GM18867 (cell line): ENCODE measurements at regions not wholly inside any gene's neighbourhood (a gene's known extent, or its start where the extent isn't known, plus 50 kb on each side); places are given as distances from the start of the nearest gene placed in this dataset.
"Not testable (repeated sequence)": the region's sequence is repeated elsewhere in the genome, so short reads cannot be mapped to it uniquely, and the experiment has no call there.

Experiments
- ATAC-seq: cut with Tn5 transposase; IDR thresholded peaks from one replicate; pipeline ENCODE4 v1.9.1; 2021; ENCODE audit warnings: mild to moderate bottlenecking, moderate library complexity; ENCODE audit not compliant: unreplicated experiment

- ATAC-seq: no peak
Observed at GRCh38 chr4:148964456-148964855, 522.2 kb upstream of the NR3C2 start.

- ATAC-seq: no peak
Observed at GRCh38 chr4:148962539-148963290, 520.5 kb upstream of the NR3C2 start.

DNA sequence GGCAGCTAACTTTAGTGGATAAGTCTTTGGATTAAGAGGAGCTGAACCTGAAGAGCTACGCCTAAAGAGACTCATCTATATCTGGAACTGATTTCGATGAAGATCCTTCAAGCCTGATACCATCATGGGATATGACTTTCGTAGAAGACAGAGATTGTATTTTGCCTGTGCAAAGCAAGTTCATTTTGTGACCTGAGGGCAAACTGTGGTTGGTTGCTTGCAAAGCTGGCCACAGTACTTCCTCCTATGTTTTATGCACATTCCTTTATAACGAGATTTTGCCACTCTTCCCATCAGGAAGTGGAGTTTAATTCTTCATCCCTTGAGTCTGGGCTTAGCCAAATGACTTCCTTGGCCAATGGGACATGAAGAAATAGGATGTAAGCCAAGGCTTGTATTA, 519.3 kb upstream of the NR3C2 start:
- ATAC-seq: no peak

DNA sequence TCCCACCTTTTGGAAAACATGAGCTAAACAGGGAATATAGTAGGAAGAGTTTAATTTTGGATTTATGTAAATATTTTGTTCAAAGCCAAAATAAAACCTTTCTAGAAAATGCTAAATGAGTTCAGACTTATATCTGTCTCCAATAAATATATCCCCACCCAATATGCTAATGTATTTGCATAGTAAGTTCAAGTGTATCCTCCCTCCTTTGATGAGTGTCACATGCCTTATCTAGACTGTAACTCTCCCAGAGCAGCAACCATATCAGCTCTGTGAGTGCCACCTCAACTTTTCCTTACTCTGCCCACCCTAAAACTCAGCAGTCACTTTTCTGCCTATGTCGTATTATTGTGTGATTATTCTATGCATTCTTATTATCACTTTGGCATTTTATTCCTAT, 516.1 kb upstream of the NR3C2 start:
- no peak for ATAC-seq

DNA sequence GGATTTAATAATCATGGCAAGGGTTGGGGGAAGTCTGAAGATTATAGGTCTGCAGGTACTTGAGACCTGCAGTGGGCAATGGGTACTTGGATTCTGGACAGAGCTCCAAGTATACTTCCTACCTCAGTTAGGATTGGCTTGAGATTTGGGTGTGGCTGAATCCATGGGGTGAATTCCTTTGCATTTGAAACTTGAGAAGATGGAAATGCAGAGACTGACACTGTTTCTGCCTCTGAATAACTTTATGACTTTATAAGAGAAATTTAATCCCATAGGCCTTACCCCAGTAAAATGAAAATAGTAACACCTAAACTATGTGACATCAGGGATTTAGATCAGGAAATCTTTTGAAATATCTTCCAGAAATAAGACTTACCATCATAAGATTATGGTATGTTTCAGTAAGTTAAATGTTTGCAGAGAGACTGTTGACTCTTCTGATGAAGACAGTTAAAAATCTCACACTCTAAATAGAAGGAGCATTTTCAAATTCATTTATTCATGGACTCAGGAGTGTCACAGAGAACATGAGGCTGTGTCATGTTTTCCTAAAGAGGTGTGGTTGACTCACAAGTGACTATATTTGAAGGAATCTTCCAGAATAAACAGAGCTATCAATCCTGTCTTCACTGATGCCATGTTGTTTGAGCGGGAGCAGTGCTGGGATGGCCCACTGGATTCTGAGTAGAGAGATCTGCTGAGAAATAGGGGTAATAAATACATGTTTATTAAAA, 513.5 kb upstream of the NR3C2 start:
- ATAC-seq: no peak

- no peak for ATAC-seq
Observed at GRCh38 chr4:148954011-148954749, 512.0 kb upstream of the NR3C2 start.

- no peak for ATAC-seq
Observed at GRCh38 chr4:148951346-148951745, 509.1 kb upstream of the NR3C2 start.

DNA sequence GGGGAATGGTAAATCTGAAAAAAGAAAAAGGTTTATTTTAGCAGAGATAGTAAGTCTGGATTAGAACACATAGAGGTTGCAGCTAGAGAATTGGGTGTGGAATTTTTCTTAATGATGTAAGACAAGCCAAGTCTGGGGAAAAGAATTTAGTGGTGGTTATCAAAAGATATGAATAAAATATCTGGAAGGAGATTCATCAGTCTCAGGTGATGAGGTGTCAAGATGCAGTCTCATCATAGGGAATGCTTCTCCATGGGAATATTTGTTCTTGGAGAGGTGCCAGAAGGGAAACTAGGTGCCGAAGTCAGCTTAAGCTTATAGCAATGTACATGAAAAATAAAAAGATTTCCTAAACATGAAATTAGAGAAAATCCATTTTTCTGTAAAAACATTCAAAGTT, 504.1 kb upstream of the NR3C2 start:
- ATAC-seq: no peak

DNA sequence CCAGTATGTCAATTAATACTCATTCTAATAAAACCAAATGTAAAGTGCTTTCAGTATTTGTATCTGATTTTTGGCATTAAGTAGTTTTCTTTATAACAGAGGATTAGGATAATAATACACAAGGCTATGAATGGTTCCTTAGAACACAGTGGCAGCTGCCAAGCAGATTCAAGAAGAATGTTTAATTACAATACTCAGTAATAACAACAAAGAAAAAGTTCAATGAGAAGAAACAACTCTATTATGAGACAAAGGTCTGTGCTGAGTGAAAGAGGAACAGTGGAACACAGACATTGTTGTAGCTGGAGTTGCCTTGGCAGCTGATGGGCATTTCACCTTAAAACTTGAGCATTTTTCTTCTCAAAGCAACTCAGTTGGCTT, 502.6 kb upstream of the NR3C2 start:
- no peak for ATAC-seq

GRCh38 chr4:148944136-148944838, 502.1 kb upstream of the NR3C2 start:
- no peak for ATAC-seq

- ATAC-seq: no peak
Observed at GRCh38 chr4:148934926-148935578, 492.8 kb upstream of the NR3C2 start.

- no peak for ATAC-seq
Observed at GRCh38 chr4:148926276-148927260, 484.4 kb upstream of the NR3C2 start.

- ATAC-seq: no peak
Observed at GRCh38 chr4:148923881-148924280, 481.7 kb upstream of the NR3C2 start.

DNA sequence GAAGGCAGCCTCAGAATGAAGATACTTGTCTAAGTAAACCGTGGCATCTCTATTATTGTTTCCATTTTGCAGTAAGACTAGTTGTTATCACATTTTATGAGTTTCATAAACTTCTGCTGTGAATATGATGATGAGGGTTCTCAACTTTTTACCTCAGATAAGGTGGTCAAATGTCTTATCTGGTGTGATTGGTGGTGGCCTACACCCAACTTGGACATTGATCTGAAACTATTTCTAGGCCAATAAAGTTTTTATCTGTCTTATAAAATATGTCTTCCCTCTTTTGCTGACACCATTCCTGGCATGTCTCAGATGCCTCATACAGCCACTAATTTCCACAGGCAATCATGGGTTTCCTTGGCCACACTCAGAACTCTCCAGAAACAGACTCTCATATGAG, 480.3 kb upstream of the NR3C2 start:
- no peak for ATAC-seq

DNA sequence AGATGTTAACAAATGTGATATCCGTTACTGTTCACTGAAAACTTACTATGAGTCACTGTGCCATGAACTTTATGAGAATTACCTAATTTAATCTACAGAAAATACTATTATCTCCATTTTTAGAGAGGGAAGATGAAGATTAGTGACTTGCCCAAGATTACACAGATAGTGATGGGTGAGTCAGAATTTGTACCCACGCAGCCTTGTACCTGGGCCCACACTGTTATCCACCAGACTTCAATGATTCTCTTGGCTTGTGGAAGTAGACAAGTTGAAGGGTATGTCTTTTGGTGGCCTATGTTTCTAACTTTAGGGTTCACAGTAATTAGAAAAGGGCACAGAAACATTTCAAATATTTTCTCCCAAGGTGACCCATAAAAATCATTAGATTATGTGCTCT, 472.5 kb upstream of the NR3C2 start:
- ATAC-seq: no peak

GRCh38 chr4:148914301-148914700, 472.1 kb upstream of the NR3C2 start:
- ATAC-seq: no peak

DNA sequence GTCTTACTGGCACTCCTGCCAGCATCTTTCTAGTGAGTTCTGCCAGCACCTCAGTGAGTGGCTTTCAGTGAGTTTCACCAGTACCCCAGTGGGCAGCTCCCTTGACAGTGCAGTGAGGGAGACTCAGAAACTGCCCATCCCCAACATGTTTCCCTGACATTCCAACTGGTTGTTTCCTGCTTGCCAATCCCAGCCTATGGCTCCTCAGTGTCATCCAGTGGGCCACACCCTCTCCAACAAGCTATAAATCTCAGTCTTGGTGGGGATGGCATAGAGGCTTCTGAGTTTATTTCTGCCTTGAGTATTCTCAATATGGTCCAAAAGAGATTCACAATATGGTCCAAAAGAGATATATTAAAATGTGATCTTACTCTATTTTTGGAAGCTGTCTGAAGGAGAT, 461.2 kb upstream of the NR3C2 start:
- no peak for ATAC-seq

- ATAC-seq: no peak
Observed at GRCh38 chr4:148901075-148901705, 459.0 kb upstream of the NR3C2 start.

GRCh38 chr4:148898139-148898538, 455.9 kb upstream of the NR3C2 start:
- ATAC-seq: not testable (repeated sequence)
